LHCN-M2 (cell line): ENCODE measurements at regions not wholly inside any gene's neighbourhood (a gene's known extent, or its start where the extent isn't known, plus 50 kb on each side); places are given as distances from the start of the nearest gene placed in this dataset.

Experiments
- DNase-seq: peaks from one replicate; pipeline ENCODE4 v3.0.0-alpha.2; 2012; ENCODE audit warnings: low read depth

- no peak for DNase-seq
Measured at GRCh38 chr17:74043976-74044375, 159.5 kb upstream of the RPL38 start.

GRCh38 chr17:74045608-74046280 is 157.7 kb upstream of the RPL38 start:
- no peak for DNase-seq

GRCh38 chr17:74049167-74049966 is 154.1 kb upstream of the RPL38 start:
- DNase-seq = no peak

- DNase-seq = no peak
Measured at GRCh38 chr17:74049967-74050458, 153.5 kb upstream of the RPL38 start.

GRCh38 chr17:74051348-74051747 is 152.1 kb upstream of the RPL38 start:
- no peak for DNase-seq

- DNase-seq = no peak
Measured at GRCh38 chr17:74052993-74053711, 150.3 kb upstream of the RPL38 start.

- no peak for DNase-seq
Measured at GRCh38 chr17:74053712-74054078, 149.8 kb upstream of the RPL38 start.

- no peak for DNase-seq
Measured at GRCh38 chr17:74054249-74054648, 149.2 kb upstream of the RPL38 start.

GRCh38 chr17:74055508-74056160 is 147.8 kb upstream of the RPL38 start:
- no peak for DNase-seq

- DNase-seq = no peak
Measured at GRCh38 chr17:74059479-74060240, 143.8 kb upstream of the RPL38 start.

GRCh38 chr17:74061758-74062157 is 141.7 kb upstream of the RPL38 start:
- DNase-seq = no peak

- no peak for DNase-seq
Measured at GRCh38 chr17:74062234-74062633, 141.2 kb upstream of the RPL38 start.

GRCh38 chr17:74063439-74063838 is 140.0 kb upstream of the RPL38 start:
- DNase-seq = no peak

- no peak for DNase-seq
Measured at GRCh38 chr17:74070374-74070773, 133.1 kb upstream of the RPL38 start.

GRCh38 chr17:74070998-74071679 is 132.3 kb upstream of the RPL38 start:
- DNase-seq = no peak

GRCh38 chr17:74072340-74072739 is 131.1 kb upstream of the RPL38 start:
- DNase-seq = no peak

- no peak for DNase-seq
Measured at GRCh38 chr17:74076446-74076845, 127.0 kb upstream of the RPL38 start.

GRCh38 chr17:74077231-74077630 is 126.2 kb upstream of the RPL38 start:
- DNase-seq = no peak

GRCh38 chr17:74078363-74078941 is 125.0 kb upstream of the RPL38 start:
- DNase-seq = no peak
